ENCODE measurements at regions not wholly inside any gene's neighbourhood (a gene's known extent, or its start where the extent isn't known, plus 50 kb on each side); places are given as distances from the start of the nearest gene placed in this dataset.

DNA sequence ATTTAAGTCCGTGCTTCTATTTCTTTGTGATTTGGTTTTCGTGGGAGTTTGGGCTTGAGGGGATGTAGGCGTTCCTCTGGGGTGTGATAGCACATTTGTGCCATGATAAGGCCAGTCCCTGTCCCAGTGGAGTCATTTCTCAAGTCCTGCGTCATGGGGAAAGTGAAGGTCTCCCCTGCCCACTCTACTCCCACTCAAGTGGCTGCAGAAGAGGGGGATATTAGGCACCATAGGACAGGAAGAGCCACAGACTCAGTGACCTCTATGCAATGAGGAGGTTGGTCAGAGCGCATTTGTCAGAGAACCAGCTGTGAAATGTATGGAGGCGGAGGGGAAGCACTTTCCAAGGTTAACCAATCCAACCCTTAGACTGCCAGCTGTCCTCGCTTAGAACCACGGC lies 51.9 kb upstream of the EDN1 start:
- no peak overlapping the region for H3K27ac ChIP-seq (ENCODE audit: low read length)
- no peaks in the 10 kb centered on the region for H3K27me3 ChIP-seq (ENCODE audit: low read depth, low read length)
- no peak overlapping the region for H3K4me3 ChIP-seq (ENCODE audit: low read depth in 1 of 2, low read length in 2 of 2)
- H3K4me1 ChIP-seq (ENCODE audit: control insufficient read depth in 1 of 2, insufficient read depth in 2 of 2, low read length in 2 of 2) = peaks cover 6 to 8% of the 10 kb centered on the region in 2 donors
- no peaks in the 10 kb centered on the region for H3K36me3 ChIP-seq (ENCODE audit: control insufficient read depth in 1 of 2, insufficient read depth in 2 of 2, low read length in 2 of 2)
- no peaks in the 10 kb centered on the region for H3K9me3 ChIP-seq (ENCODE audit: control insufficient read depth in 1 of 2, low read length in 2 of 2)

All from muscle layer of duodenum (tissue), 2 donors.